Neuronal stem cell (in vitro differentiated cells): ENCODE measurements at regions not wholly inside any gene's neighbourhood (a gene's known extent, or its start where the extent isn't known, plus 50 kb on each side); places are given as distances from the start of the nearest gene placed in this dataset.

Experiments
- DNase-seq: peaks from one replicate; pipeline ENCODE4 v3.0.0-alpha.2; 2013; ENCODE audit warnings: low spot score
- H2AFZ ChIP-seq: one replicate; pipeline ENCODE4 v1.6.1; 2013; ENCODE audit warnings: mild to moderate bottlenecking, low read length, inconsistent platforms
- H2AK5ac ChIP-seq: 2 replicates; pipeline ENCODE4 v1.6.1; 2013; ENCODE audit warnings: low read depth, mild to moderate bottlenecking, inconsistent platforms, low read length, moderate library complexity, mixed read lengths
- H2BK120ac ChIP-seq: 2 replicates; pipeline ENCODE4 v1.6.1; 2013; ENCODE audit warnings: low read depth, mild to moderate bottlenecking, inconsistent platforms, low read length, moderate library complexity, mixed read lengths
- H2BK12ac ChIP-seq: one replicate; pipeline ENCODE4 v1.6.1; 2013; ENCODE audit warnings: low read length, inconsistent platforms
- H2BK15ac ChIP-seq: 2 replicates; pipeline ENCODE4 v1.6.1; 2013; ENCODE audit warnings: mild to moderate bottlenecking, low read length, inconsistent platforms, mixed read lengths
- H2BK5ac ChIP-seq: one replicate; pipeline ENCODE4 v1.6.1; 2013; ENCODE audit warnings: inconsistent platforms, mild to moderate bottlenecking, low read length, moderate library complexity
- H3K14ac ChIP-seq: one replicate; pipeline ENCODE4 v1.6.1; 2013; ENCODE audit warnings: low read length, inconsistent platforms
- H3K18ac ChIP-seq: 2 replicates; pipeline ENCODE4 v1.6.1; 2013; ENCODE audit warnings: low read length, inconsistent platforms
- H3K23ac ChIP-seq: 2 replicates; pipeline ENCODE4 v1.6.1; 2013; ENCODE audit warnings: low read depth, mild to moderate bottlenecking, mixed read lengths, low read length, inconsistent platforms; ENCODE audit not compliant: poor library complexity
- H3K27ac ChIP-seq: replicated peaks from 3 replicates; pipeline ENCODE4 v1.5.1; 2013; ENCODE audit warnings: low read length, inconsistent platforms
- H3K27me3 ChIP-seq, 3 experiments: 2 replicates each; pipeline ENCODE4 v1.6.1; 2013; ENCODE audit warnings: low read length in 3 of 3, mild to moderate bottlenecking in 2 of 3, inconsistent platforms in 1 of 3, low read depth in 1 of 3, mixed read lengths in 1 of 3, moderate library complexity in 1 of 3; ENCODE audit not compliant: control insufficient read depth in 3 of 3, insufficient read depth in 3 of 3
- H3K36me3 ChIP-seq, 2 donors: replicated peaks in 1 of 2; 2 replicates each; pipeline ENCODE4 v1.6.1; 2013; ENCODE audit warnings: low read length in 2 of 2; ENCODE audit not compliant: control insufficient read depth in 2 of 2, insufficient read depth in 2 of 2
- H3K4ac ChIP-seq: 2 replicates; pipeline ENCODE4 v1.6.1; 2013; ENCODE audit warnings: inconsistent platforms, mild to moderate bottlenecking, low read length, moderate library complexity
- H3K4me1 ChIP-seq, 2 donors: 1 replicate in 1 of 2; 2 replicates in 1 of 2; pipeline ENCODE4 v1.6.1; 2013; ENCODE audit warnings: low read length in 2 of 2, low read depth in 1 of 2; ENCODE audit not compliant: control insufficient read depth in 2 of 2, insufficient read depth in 1 of 2
- H3K4me2 ChIP-seq: one replicate; pipeline ENCODE4 v1.6.1; 2013; ENCODE audit warnings: mild to moderate bottlenecking, low read length, inconsistent platforms; ENCODE audit not compliant: insufficient read depth, poor library complexity, severe bottlenecking
- H3K4me3 ChIP-seq, 2 donors: 2 replicates each; pipeline ENCODE4 v1.5.1; 2013; ENCODE audit warnings: low read length in 2 of 2, mild to moderate bottlenecking in 2 of 2, inconsistent platforms in 1 of 2, moderate library complexity in 1 of 2
- H3K79me1 ChIP-seq: one replicate; pipeline ENCODE4 v1.6.1; 2013; ENCODE audit warnings: low read depth, mild to moderate bottlenecking, inconsistent platforms, low read length, moderate library complexity
- H3K9ac ChIP-seq: one replicate; pipeline ENCODE4 v1.6.1; 2013; ENCODE audit warnings: mild to moderate bottlenecking, low read depth, low read length, inconsistent platforms; ENCODE audit not compliant: poor library complexity
- H3K9me3 ChIP-seq, 2 donors: replicated peaks in 1 of 2; 2 replicates each; pipeline versions ENCODE3 to v1.6.1; 2013; ENCODE audit warnings: low read length in 2 of 2, mild to moderate bottlenecking in 2 of 2, inconsistent platforms in 1 of 2, low read depth in 1 of 2, mixed read lengths in 1 of 2, moderate library complexity in 1 of 2; ENCODE audit not compliant: control insufficient read depth in 2 of 2, insufficient read depth in 1 of 2
- H4K8ac ChIP-seq: one replicate; pipeline ENCODE4 v1.6.1; 2013; ENCODE audit warnings: low read depth, mild to moderate bottlenecking, inconsistent platforms, low read length, moderate library complexity
- H4K91ac ChIP-seq: one replicate; pipeline ENCODE4 v1.6.1; 2013; ENCODE audit warnings: low read length, low read depth, mild to moderate bottlenecking, inconsistent platforms; ENCODE audit not compliant: poor library complexity
- whole genome bisulfite sequencing, 2 donors: extraction: QIAGEN DNeasy Blood & Tissue Kit; methylation state at CpG; one replicate each; pipeline ENCODE4 v1.1.7; 2013; ENCODE audit warnings: missing lambda C conversion rate in 2 of 2, mixed read lengths in 1 of 2; ENCODE audit not compliant: insufficient read length in 2 of 2, insufficient replicate concordance in 1 of 2; ENCODE audit errors: extremely low coverage in 2 of 2; 5-methylcytosine and 5-hydroxymethylcytosine counted together

GRCh38 chr12:97229004-97229403 lies 233.6 kb upstream of the RMST start:
- Histone ChIP-seq H2AFZ (no peak overlapping the region), H3K14ac (no peak overlapping the region), H3K79me1 (no peaks in the 10 kb centered on the region), H3K4me1 (no peaks in the 10 kb centered on the region), H3K4me2 (no peak overlapping the region), H4K91ac (no peak overlapping the region), H3K36me3 (no peaks in the 10 kb centered on the region), H2BK12ac (no peak overlapping the region), H3K4me3 (no peak overlapping the region), H4K8ac (no peak overlapping the region), H3K23ac (no peak overlapping the region), H2AK5ac (no peak overlapping the region), H2BK5ac (no peak overlapping the region), H3K27me3 (no peaks in the 10 kb centered on the region), H2BK15ac (no peak overlapping the region), H3K9ac (no peak overlapping the region), H3K18ac (no peak overlapping the region), H3K27ac (no peak overlapping the region), H3K4ac (no peak overlapping the region), H3K9me3 (peaks cover 0 to 13% of the 10 kb centered on the region in 2 donors), H2BK120ac (no peak overlapping the region)
- no peak for DNase-seq
- WGBS, 2 donors, result 100% methylated on average over 1 of the region's 5 CpGs; no CpG with 5 or more reads in 1 of the 2 donors

DNA sequence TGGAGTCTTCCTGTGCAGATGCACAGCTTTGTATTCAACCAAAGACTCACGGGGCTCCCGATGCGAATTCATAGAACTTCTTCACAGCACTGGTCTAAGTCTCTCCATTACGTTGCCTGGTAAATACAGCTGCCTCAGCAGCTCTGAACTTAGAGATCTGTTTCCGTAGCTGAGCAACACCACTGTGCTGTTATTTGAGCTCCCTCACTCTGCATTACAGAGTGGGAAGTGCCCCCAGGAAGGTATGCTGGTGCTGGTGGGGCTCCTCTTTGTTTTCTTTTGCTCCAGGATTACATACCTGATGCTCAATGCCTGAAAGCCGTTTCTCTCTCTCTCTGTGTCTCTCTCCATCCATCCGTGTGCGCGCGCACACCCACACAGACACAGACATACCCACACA lies 227.5 kb upstream of the RMST start:
- no peak overlapping the region for H2BK15ac ChIP-seq

DNA sequence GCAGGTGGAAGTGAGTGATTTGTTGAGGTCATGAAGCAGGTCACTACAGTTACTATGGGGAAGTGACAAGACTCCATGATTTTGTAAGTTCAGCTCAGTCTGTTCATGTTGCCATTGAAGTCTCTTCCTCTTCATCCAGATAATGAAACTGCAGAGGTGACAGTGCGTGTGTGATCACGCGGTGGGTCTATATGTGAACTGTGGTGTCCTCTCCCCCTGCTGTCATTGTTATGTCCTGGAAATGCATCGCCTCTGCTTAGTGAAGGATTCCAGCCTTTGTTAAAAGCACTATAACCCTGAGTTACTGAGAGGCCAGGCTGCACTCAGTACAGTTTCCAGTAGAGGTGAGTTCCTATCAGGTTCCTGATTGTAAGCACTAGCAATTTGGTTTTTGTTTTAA lies 216.2 kb upstream of the RMST start:
- H3K9ac ChIP-seq, result no peak overlapping the region
- no peak overlapping the region for H3K27ac ChIP-seq
- peak overlapping the region; percentile 39 for H2AFZ ChIP-seq
- no peaks in the 10 kb centered on the region for H3K79me1 ChIP-seq
- H3K18ac ChIP-seq, result no peak overlapping the region
- no peak for DNase-seq
- H3K23ac ChIP-seq, result no peak overlapping the region
- H3K4me3 ChIP-seq, result no peak overlapping the region
- H3K4ac ChIP-seq, result no peak overlapping the region
- H4K91ac ChIP-seq, result no peak overlapping the region
- no CpG with 5 or more reads among the region's 4 CpGs for WGBS, 2 donors
- no peaks in the 10 kb centered on the region for H3K36me3 ChIP-seq
- no peak overlapping the region for H3K14ac ChIP-seq
- H2BK5ac ChIP-seq, result no peak overlapping the region
- no peak overlapping the region for H2BK120ac ChIP-seq
- H4K8ac ChIP-seq, result no peak overlapping the region
- no peak overlapping the region for H2BK12ac ChIP-seq
- no peaks in the 10 kb centered on the region for H3K27me3 ChIP-seq
- H2BK15ac ChIP-seq, result no peak overlapping the region
- H3K4me2 ChIP-seq, result no peak overlapping the region
- no peak overlapping the region for H2AK5ac ChIP-seq
- H3K4me1 ChIP-seq, result peaks cover 8 to 24% of the 10 kb centered on the region in 2 donors
- H3K9me3 ChIP-seq, result no peaks in the 10 kb centered on the region

More for the DNA sequence above, 227.5 kb upstream of the RMST start:
- H2AFZ ChIP-seq, result peak overlapping the region; percentile 76
- peaks cover 2 to 9% of the 10 kb centered on the region in 2 donors for H3K4me1 ChIP-seq
- no peak overlapping the region for H3K23ac ChIP-seq
- WGBS, 2 donors, result no CpG with 5 or more reads among the region's 10 CpGs
- no peak overlapping the region for H3K4me3 ChIP-seq
- H3K36me3 ChIP-seq, result no peaks in the 10 kb centered on the region
- no peak overlapping the region for H2BK120ac ChIP-seq
- H3K18ac ChIP-seq, result no peak overlapping the region
- peak overlapping the region; percentile 21 for H3K27ac ChIP-seq
- H4K91ac ChIP-seq, result no peak overlapping the region
- H2BK5ac ChIP-seq, result no peak overlapping the region
- H4K8ac ChIP-seq, result no peak overlapping the region
- no peaks in the 10 kb centered on the region for H3K27me3 ChIP-seq
- H3K4me2 ChIP-seq, result no peak overlapping the region
- no peak overlapping the region for H2AK5ac ChIP-seq
- H3K14ac ChIP-seq, result no peak overlapping the region
- no peak overlapping the region for H2BK12ac ChIP-seq
- peaks cover 4 to 8% of the 10 kb centered on the region in 2 donors for H3K9me3 ChIP-seq
- DNase-seq, result no peak
- H3K9ac ChIP-seq, result no peak overlapping the region
- H3K4ac ChIP-seq, result no peak overlapping the region
- H3K79me1 ChIP-seq, result no peaks in the 10 kb centered on the region

DNA sequence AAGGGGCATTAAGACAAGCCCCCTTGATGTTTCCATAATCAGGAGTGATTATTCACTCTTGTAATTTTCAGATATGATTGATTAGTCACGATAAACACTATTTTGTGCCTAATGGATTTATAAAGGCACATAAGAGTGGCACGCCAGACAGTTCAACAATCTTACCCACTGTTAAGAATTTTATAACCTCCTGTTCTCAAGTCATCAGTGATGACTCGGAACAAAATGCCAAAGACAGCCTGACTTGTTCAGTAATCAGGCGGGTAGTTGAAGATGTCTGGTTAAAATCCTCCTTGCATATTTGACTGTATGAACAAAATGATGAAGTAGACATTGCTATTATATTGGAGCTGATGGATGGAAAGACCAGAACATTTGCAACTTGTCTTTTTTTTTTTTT lies 212.1 kb upstream of the RMST start:
- no peaks in the 10 kb centered on the region for H3K9me3 ChIP-seq
- H3K14ac ChIP-seq, result no peak overlapping the region
- H2BK12ac ChIP-seq, result no peak overlapping the region
- H3K18ac ChIP-seq, result no peak overlapping the region
- WGBS, 2 donors, result no CpG with 5 or more reads among the region's 4 CpGs
- no peak overlapping the region for H3K4me2 ChIP-seq
- no peak overlapping the region for H3K4me3 ChIP-seq
- H2BK120ac ChIP-seq, result no peak overlapping the region
- no peak overlapping the region for H2BK15ac ChIP-seq
- H3K36me3 ChIP-seq, result no peaks in the 10 kb centered on the region
- H2BK5ac ChIP-seq, result no peak overlapping the region
- H3K27me3 ChIP-seq, result no peaks in the 10 kb centered on the region
- H3K9ac ChIP-seq, result no peak overlapping the region
- H3K27ac ChIP-seq, result no peak overlapping the region
- no peak overlapping the region for H4K8ac ChIP-seq
- H4K91ac ChIP-seq, result no peak overlapping the region
- no peak overlapping the region for H3K4ac ChIP-seq
- H3K4me1 ChIP-seq, result peaks cover 16 to 24% of the 10 kb centered on the region in 2 donors
- no peak for DNase-seq
- H2AK5ac ChIP-seq, result no peak overlapping the region
- H3K23ac ChIP-seq, result no peak overlapping the region
- no peaks in the 10 kb centered on the region for H3K79me1 ChIP-seq
- H2AFZ ChIP-seq, result no peak overlapping the region
